Right lobe of liver (tissue), 6 donors: ENCODE measurements at regions not wholly inside any gene's neighbourhood (a gene's known extent, or its start where the extent isn't known, plus 50 kb on each side); places are given as distances from the start of the nearest gene placed in this dataset.

Experiments used
- ATAC-seq, 4 donors: fragments of 200-7000 bp; cut with Tn5 transposase; one replicate each; pipeline ENCODE4 v1.9.1; 2020; ENCODE audit warnings: mild to moderate bottlenecking in 4 of 4, moderate library complexity in 4 of 4
- DNase-seq, 3 donors: peaks; one replicate each; pipeline ENCODE4 v3.0.0-alpha.2; 2020
- H3K27ac ChIP-seq, 3 donors: fragments of 200-600 bp; one replicate each; pipeline ENCODE4 v1.8.0; 2022
- H3K27me3 ChIP-seq, 2 donors: fragments of 200-600 bp; one replicate each; pipeline ENCODE4 v1.8.0; 2022
- H3K36me3 ChIP-seq, 4 donors: fragments of 200-600 bp; sonication (generic) in 1 of 4; one replicate each; pipeline versions ENCODE4 v1.5.1 to v1.8.0; 2017 to 2022; ENCODE audit warnings: control low read depth in 1 of 4
- H3K4me1 ChIP-seq, 4 donors: fragments of 200-600 bp; sonication (generic) in 1 of 4; one replicate each; pipeline versions ENCODE4 v1.5.1 to v1.8.0; 2017 to 2022; ENCODE audit warnings: control low read depth in 1 of 4
- H3K4me3 ChIP-seq, 3 donors: fragments of 200-600 bp; one replicate each; pipeline ENCODE4 v1.8.0; 2022
- H3K9me3 ChIP-seq, 4 donors: fragments of 200-600 bp; sonication (generic) in 1 of 4; one replicate each; pipeline versions ENCODE4 v1.5.1 to v1.8.0; 2017 to 2022; ENCODE audit warnings: control low read depth in 1 of 4
- POLR2A ChIP-seq: fragments of 450-650 bp; IDR thresholded peaks from one replicate; pipeline ENCODE4 v1.6.1; 2017; ENCODE audit warnings: antibody characterized with exemption, mild to moderate bottlenecking
- WGBS: methylation state at CpG from one replicate; pipeline ENCODE4 v1.1.6; 2018; ENCODE audit warnings: low coverage, low lambda C conversion rate; ENCODE audit not compliant: insufficient coverage; ENCODE audit errors: missing lambda C conversion rate; 5-methylcytosine and 5-hydroxymethylcytosine counted together
- intact Hi-C, 2 donors: fragments of 100-400 bp; cut with DNase I; formaldehyde crosslinking; loops; one replicate each; pipeline versions ENCODE4 v1.11.2 to v1.14.1; 2022
- TF ChIP-seq, protein P1 (sequence below), 4 donors: fragments of 200-600 bp in 3 of 4; fragments of 450-650 bp in 1 of 4; IDR thresholded peaks; one replicate each; pipeline versions ENCODE4 v1.5.1 to v1.8.0; 2016 to 2022; ENCODE audit warnings: antibody characterized with exemption in 4 of 4, mild to moderate bottlenecking in 2 of 4
- donor health status: DM: no; HTN: yes; CAD: no.
- donor health status: DM: no; HTN: no; CAD: no.
- donor health status: DM: no; HTN: no; CAD: no.
- donor health status: DM: no; HTN: yes; CAD: no.
- donor health status: DM: no; HTN: yes; CAD: no.

GRCh38 chr18:66993492-66993891, 389.6 kb upstream of the CDH19 start:
- TF ChIP-seq, protein P1, sequence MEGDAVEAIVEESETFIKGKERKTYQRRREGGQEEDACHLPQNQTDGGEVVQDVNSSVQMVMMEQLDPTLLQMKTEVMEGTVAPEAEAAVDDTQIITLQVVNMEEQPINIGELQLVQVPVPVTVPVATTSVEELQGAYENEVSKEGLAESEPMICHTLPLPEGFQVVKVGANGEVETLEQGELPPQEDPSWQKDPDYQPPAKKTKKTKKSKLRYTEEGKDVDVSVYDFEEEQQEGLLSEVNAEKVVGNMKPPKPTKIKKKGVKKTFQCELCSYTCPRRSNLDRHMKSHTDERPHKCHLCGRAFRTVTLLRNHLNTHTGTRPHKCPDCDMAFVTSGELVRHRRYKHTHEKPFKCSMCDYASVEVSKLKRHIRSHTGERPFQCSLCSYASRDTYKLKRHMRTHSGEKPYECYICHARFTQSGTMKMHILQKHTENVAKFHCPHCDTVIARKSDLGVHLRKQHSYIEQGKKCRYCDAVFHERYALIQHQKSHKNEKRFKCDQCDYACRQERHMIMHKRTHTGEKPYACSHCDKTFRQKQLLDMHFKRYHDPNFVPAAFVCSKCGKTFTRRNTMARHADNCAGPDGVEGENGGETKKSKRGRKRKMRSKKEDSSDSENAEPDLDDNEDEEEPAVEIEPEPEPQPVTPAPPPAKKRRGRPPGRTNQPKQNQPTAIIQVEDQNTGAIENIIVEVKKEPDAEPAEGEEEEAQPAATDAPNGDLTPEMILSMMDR (IDR thresholded peaks at IDR 0.05) = no peak
- TF ChIP-seq POLR2A = no peak
- Histone ChIP-seq H3K27me3 (no peaks in the 10 kb centered on the region), H3K9me3 (no peaks in the 10 kb centered on the region), H3K36me3 (no peaks in the 10 kb centered on the region), H3K4me3 (no peak overlapping the region), H3K27ac (no peak overlapping the region), H3K4me1 (no peaks in the 10 kb centered on the region)
- DNase-seq = no peak
- intact Hi-C loops = no loop called here
- ATAC-seq = peak; percentile 23 to 83 (median 46)

DNA sequence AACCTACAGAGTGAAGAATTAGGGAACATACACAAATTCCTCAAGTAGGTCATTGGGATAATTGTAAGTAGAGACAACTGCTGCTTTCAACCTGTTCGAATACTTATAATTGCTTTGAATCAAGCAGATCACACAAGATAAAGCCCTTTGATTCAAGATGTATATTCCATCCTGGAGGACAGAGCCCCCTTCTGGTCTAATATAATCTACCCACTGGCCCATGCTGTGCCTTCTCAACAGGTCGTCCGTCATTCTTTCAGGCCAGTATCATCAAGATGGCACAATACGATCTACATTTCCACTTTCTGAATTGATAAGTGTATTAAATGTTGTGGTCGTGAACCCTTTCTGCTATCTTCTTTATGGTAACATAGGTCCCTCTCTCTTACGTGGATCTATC, 387.0 kb upstream of the CDH19 start:
- H3K36me3 ChIP-seq = no peaks in the 10 kb centered on the region
- DNase-seq = no peak
- no peaks in the 10 kb centered on the region for H3K9me3 ChIP-seq
- 73% methylated on average over 5 of the region's 6 CpGs for WGBS
- no peak for ATAC-seq
- no peak overlapping the region for H3K27ac ChIP-seq
- no peaks in the 10 kb centered on the region for H3K27me3 ChIP-seq
- TF ChIP-seq, protein P1 (IDR thresholded peaks at IDR 0.05) = no peak
- TF ChIP-seq POLR2A = no peak
- intact Hi-C loops = no loop called here
- H3K4me3 ChIP-seq = no peak overlapping the region
- no peaks in the 10 kb centered on the region for H3K4me1 ChIP-seq

- intact Hi-C loops = no loop called here
- no peak for TF ChIP-seq POLR2A
- TF ChIP-seq, protein P1 (IDR thresholded peaks at IDR 0.05) = no peak
- Histone ChIP-seq H3K27ac (no peak overlapping the region), H3K9me3 (no peaks in the 10 kb centered on the region), H3K4me1 (no peaks in the 10 kb centered on the region), H3K27me3 (no peaks in the 10 kb centered on the region), H3K4me3 (no peak overlapping the region), H3K36me3 (no peaks in the 10 kb centered on the region)
- DNase-seq = no peak
- ATAC-seq = no peak
These were observed 375.1 kb upstream of the CDH19 start for GRCh38 chr18:66979009-66979408.

- Histone ChIP-seq H3K27me3 (no peaks in the 10 kb centered on the region), H3K36me3 (no peaks in the 10 kb centered on the region), H3K4me1 (no peaks in the 10 kb centered on the region), H3K9me3 (no peaks in the 10 kb centered on the region), H3K27ac (no peak overlapping the region), H3K4me3 (no peak overlapping the region)
- TF ChIP-seq, protein P1 (IDR thresholded peaks at IDR 0.05) = no peak
- no peak for TF ChIP-seq POLR2A
- ATAC-seq (no peak), DNase-seq (no peak)
- intact Hi-C loops = no loop called here
- WGBS = 40% methylated on average over 1 of the region's 1 CpG
These were observed 368.8 kb upstream of the CDH19 start for GRCh38 chr18:66972681-66973080.

- DNase-seq (no peak), ATAC-seq (no peak)
- no peak for TF ChIP-seq POLR2A
- TF ChIP-seq, protein P1 (IDR thresholded peaks at IDR 0.05) = no peak
- Histone ChIP-seq H3K27me3 (no peaks in the 10 kb centered on the region), H3K4me3 (no peak overlapping the region), H3K27ac (no peak overlapping the region), H3K36me3 (no peaks in the 10 kb centered on the region), H3K9me3 (no peaks in the 10 kb centered on the region), H3K4me1 (no peaks in the 10 kb centered on the region)
- WGBS = 13% methylated on average over 3 of the region's 3 CpGs
- intact Hi-C loops = no loop called here
These were observed 368.1 kb upstream of the CDH19 start for GRCh38 chr18:66971960-66972359.
